Transverse colon (tissue), 4 donors: ENCODE measurements at regions not wholly inside any gene's neighbourhood (a gene's known extent, or its start where the extent isn't known, plus 50 kb on each side); places are given as distances from the start of the nearest gene placed in this dataset.
"Not testable (repeated sequence)": the region's sequence is repeated elsewhere in the genome, so short reads cannot be mapped to it uniquely, and the experiment has no call there.

Source experiments
- POLR2AphosphoS5 ChIP-seq, 3 donors: sonication (generic); formaldehyde crosslinking; IDR thresholded peaks; one replicate each; pipeline ENCODE4 v1.6.1; 2016; ENCODE audit warnings: antibody characterized with exemption in 3 of 3
- TF ChIP-seq, protein P1 (sequence below), 5 experiments: fragments of 200-600 bp in 3 of 5; fragments of 450-650 bp in 2 of 5; sonication (generic) in 3 of 5; IDR thresholded peaks; 1 replicate in 2 of 5; 2 replicates in 3 of 5; pipeline ENCODE4 v1.5.1; 2016 to 2017; ENCODE audit warnings: antibody characterized with exemption in 5 of 5, inconsistent platforms in 3 of 5, mild to moderate bottlenecking in 2 of 5, moderate library complexity in 1 of 5

DNA sequence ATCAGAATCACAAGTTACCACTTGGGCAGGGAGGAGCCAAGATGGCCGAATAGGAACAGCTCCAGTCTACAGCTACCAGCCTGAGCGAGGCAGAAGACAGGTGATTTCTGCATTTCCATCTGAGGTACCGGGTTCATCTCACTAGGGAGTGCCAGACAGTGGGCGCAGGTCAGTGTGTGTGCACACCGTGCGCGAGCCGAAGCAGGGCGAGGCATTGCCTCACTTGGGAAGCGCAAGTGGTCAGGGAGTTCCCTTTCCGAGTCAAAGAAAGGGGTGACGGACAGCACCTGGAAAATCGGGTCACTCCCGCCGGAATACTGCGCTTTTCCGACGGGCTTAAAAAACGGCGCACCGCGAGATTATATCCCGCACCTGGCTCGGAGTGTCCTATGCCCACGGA is 99.8 kb upstream of the PBX1 start:
- TF ChIP-seq, protein P1, sequence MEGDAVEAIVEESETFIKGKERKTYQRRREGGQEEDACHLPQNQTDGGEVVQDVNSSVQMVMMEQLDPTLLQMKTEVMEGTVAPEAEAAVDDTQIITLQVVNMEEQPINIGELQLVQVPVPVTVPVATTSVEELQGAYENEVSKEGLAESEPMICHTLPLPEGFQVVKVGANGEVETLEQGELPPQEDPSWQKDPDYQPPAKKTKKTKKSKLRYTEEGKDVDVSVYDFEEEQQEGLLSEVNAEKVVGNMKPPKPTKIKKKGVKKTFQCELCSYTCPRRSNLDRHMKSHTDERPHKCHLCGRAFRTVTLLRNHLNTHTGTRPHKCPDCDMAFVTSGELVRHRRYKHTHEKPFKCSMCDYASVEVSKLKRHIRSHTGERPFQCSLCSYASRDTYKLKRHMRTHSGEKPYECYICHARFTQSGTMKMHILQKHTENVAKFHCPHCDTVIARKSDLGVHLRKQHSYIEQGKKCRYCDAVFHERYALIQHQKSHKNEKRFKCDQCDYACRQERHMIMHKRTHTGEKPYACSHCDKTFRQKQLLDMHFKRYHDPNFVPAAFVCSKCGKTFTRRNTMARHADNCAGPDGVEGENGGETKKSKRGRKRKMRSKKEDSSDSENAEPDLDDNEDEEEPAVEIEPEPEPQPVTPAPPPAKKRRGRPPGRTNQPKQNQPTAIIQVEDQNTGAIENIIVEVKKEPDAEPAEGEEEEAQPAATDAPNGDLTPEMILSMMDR (IDR thresholded peaks at IDR 0.05) = not testable (repeated sequence)
- TF ChIP-seq POLR2AphosphoS5 (IDR thresholded peaks at IDR 0.05) = not testable (repeated sequence)
